Tibial artery (tissue), 4 donors: ENCODE measurements at regions not wholly inside any gene's neighbourhood (a gene's known extent, or its start where the extent isn't known, plus 50 kb on each side); places are given as distances from the start of the nearest gene placed in this dataset.

Experiments used
- DNase-seq, 2 donors: peaks; one replicate each; pipeline ENCODE4 v3.0.0-alpha.2; 2019
- H3K27ac ChIP-seq, 2 donors: fragments of 200-600 bp; sonication (generic) in 1 of 2; 1 replicate in 1 of 2; 2 replicates in 1 of 2; pipeline ENCODE4 v1.5.1; 2018 to 2019; ENCODE audit warnings: mild to moderate bottlenecking in 1 of 2
- H3K27me3 ChIP-seq, 2 donors: fragments of 200-600 bp; sonication (generic) in 1 of 2; one replicate each; pipeline versions ENCODE4 v1.5.1 to v1.6.0; 2016 to 2019
- H3K36me3 ChIP-seq, 3 donors: fragments of 200-600 bp; sonication (generic) in 2 of 3; one replicate each; pipeline ENCODE4 v1.5.1; 2016 to 2019; ENCODE audit warnings: mild to moderate bottlenecking in 2 of 3
- H3K4me1 ChIP-seq, 4 donors: fragments of 200-600 bp; sonication (generic) in 2 of 4; 1 replicate in 3 of 4; 2 replicates in 1 of 4; pipeline ENCODE4 v1.5.1; 2016 to 2019
- H3K4me3 ChIP-seq, 2 donors: fragments of 200-600 bp; sonication (generic) in 1 of 2; 1 replicate in 1 of 2; 2 replicates in 1 of 2; pipeline ENCODE4 v1.5.1; 2018 to 2019; ENCODE audit warnings: mild to moderate bottlenecking in 2 of 2
- H3K9me3 ChIP-seq, 3 donors: fragments of 200-600 bp; sonication (generic) in 1 of 3; one replicate each; pipeline ENCODE4 v1.5.1; 2016 to 2019
- CTCF ChIP-seq, 2 experiments: fragments of 200-600 bp in 1 of 2; fragments of 450-650 bp in 1 of 2; IDR thresholded peaks; one replicate each; pipeline ENCODE4 v1.5.1; 2017 to 2019; ENCODE audit warnings: antibody characterized with exemption in 2 of 2, mild to moderate bottlenecking in 1 of 2, moderate library complexity in 1 of 2
- intact Hi-C: fragments of 100-400 bp; cut with DNase I; formaldehyde crosslinking; loops from one replicate; pipeline ENCODE4 v1.15.0; 2023; ENCODE audit warnings: low total_unique reads

DNA sequence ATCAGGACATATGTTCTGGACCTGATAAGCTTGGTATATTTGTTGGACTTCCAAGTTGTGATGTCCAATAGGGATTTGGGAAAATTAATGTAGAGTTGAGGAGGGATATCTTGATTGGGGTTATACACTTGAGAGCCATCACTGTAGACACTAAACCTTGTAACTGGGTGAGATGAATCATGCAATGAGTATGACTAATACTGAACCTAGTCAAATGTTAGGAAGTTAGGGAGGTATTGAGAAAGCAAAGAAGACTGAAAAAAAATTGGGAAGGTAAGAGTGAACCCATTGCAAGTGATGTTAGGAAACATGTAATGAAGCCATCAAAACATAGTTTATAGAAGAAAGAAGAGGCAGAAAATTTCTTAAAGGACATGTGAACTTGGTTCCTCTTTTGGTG is 668.4 kb upstream of the CDH9 start:
- Histone ChIP-seq H3K27ac (no peak overlapping the region), H3K4me3 (no peak overlapping the region), H3K9me3 (no peaks in the 10 kb centered on the region), H3K27me3 (no peaks in the 10 kb centered on the region), H3K4me1 (no peaks in the 10 kb centered on the region), H3K36me3 (no peaks in the 10 kb centered on the region)
- no peak for TF ChIP-seq CTCF (IDR thresholded peaks at IDR 0.05)
- DNase-seq, result no peak
- intact Hi-C loops, result no loop called here

- Histone ChIP-seq H3K4me3 (no peak overlapping the region), H3K27ac (no peak overlapping the region), H3K36me3 (no peaks in the 10 kb centered on the region), H3K4me1 (no peaks in the 10 kb centered on the region), H3K27me3 (no peaks in the 10 kb centered on the region), H3K9me3 (no peaks in the 10 kb centered on the region)
- no peak for TF ChIP-seq CTCF (IDR thresholded peaks at IDR 0.05)
- no peak for DNase-seq
- intact Hi-C loops, result no loop called here
Observed at GRCh38 chr5:27705661-27706060, 667.3 kb upstream of the CDH9 start.

GRCh38 chr5:27701931-27702903 is 663.8 kb upstream of the CDH9 start:
- H3K9me3 ChIP-seq, result no peaks in the 10 kb centered on the region
- no peaks in the 10 kb centered on the region for H3K36me3 ChIP-seq
- no peak for TF ChIP-seq CTCF (IDR thresholded peaks at IDR 0.05)
- intact Hi-C loops, result no loop called here
- H3K27ac ChIP-seq, result no peak overlapping the region
- H3K4me1 ChIP-seq, result no peaks in the 10 kb centered on the region
- no peak overlapping the region for H3K4me3 ChIP-seq
- no peak for DNase-seq
- H3K27me3 ChIP-seq, result no peaks in the 10 kb centered on the region

DNA sequence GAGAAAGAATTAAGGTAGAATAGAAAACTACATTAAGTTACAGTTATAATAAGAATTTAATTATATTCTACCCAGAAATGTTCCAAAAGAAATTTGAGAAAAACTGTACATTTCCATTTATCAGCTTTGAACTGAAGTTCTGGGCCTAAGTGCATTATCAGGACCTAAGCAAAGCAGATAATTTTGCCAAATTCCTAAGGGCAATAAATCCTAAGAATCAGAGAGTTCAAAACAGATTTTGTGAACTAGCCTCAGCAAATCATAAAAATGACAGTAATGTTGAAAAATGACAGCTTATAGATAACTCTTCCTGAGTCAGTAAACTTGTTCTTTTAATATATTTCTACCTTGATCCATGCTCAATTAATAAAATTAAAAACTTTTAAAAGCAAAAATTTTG is 662.1 kb upstream of the CDH9 start:
- no peaks in the 10 kb centered on the region for H3K9me3 ChIP-seq

GRCh38 chr5:27682600-27682999 is 644.2 kb upstream of the CDH9 start:
- H3K27me3 ChIP-seq, result no peaks in the 10 kb centered on the region
- TF ChIP-seq CTCF (IDR thresholded peaks at IDR 0.05), result no peak
- H3K4me1 ChIP-seq, result no peaks in the 10 kb centered on the region
- no peak overlapping the region for H3K27ac ChIP-seq
- intact Hi-C loops, result no loop called here
- no peaks in the 10 kb centered on the region for H3K9me3 ChIP-seq
- no peak overlapping the region for H3K4me3 ChIP-seq
- H3K36me3 ChIP-seq, result no peaks in the 10 kb centered on the region
- no peak for DNase-seq

More for the DNA sequence above, 662.1 kb upstream of the CDH9 start:
- H3K27ac ChIP-seq, result no peak overlapping the region
- H3K4me3 ChIP-seq, result no peak overlapping the region
- no peaks in the 10 kb centered on the region for H3K27me3 ChIP-seq
- H3K36me3 ChIP-seq, result no peaks in the 10 kb centered on the region
- TF ChIP-seq CTCF (IDR thresholded peaks at IDR 0.05), result no peak
- DNase-seq, result no peak
- intact Hi-C loops, result no loop called here
- H3K4me1 ChIP-seq, result no peaks in the 10 kb centered on the region
